Endothelial cell of umbilical vein (primary cell): ENCODE measurements at regions not wholly inside any gene's neighbourhood (a gene's known extent, or its start where the extent isn't known, plus 50 kb on each side); places are given as distances from the start of the nearest gene placed in this dataset.

Experiments
- FOS ChIP-seq: IDR thresholded peaks from 2 replicates; pipeline ENCODE4 v1.6.1; 2011; ENCODE audit warnings: mild to moderate bottlenecking, low read length, moderate library complexity, borderline replicate concordance; ENCODE audit not compliant: insufficient read depth
- JUN ChIP-seq: IDR thresholded peaks from 2 replicates; pipeline ENCODE4 v1.6.1; 2011; ENCODE audit warnings: borderline replicate concordance, low read depth; ENCODE audit not compliant: insufficient read length, insufficient read depth
- MYC ChIP-seq: IDR thresholded peaks from one replicate; pipeline ENCODE4 v1.6.1; 2011; ENCODE audit warnings: mild to moderate bottlenecking, low read depth, low read length
- TF ChIP-seq, protein P1 (sequence below), 2 donors: IDR thresholded peaks; 1 replicate in 1 of 2; 2 replicates in 1 of 2; pipeline ENCODE4 v1.5.1; 2011; ENCODE audit warnings: low read length in 2 of 2, mild to moderate bottlenecking in 2 of 2, moderate library complexity in 2 of 2, control low read depth in 1 of 2, inconsistent platforms in 1 of 2, low read depth in 1 of 2; ENCODE audit not compliant: insufficient read depth in 1 of 2; ENCODE audit errors: extremely low read depth in 1 of 2

DNA sequence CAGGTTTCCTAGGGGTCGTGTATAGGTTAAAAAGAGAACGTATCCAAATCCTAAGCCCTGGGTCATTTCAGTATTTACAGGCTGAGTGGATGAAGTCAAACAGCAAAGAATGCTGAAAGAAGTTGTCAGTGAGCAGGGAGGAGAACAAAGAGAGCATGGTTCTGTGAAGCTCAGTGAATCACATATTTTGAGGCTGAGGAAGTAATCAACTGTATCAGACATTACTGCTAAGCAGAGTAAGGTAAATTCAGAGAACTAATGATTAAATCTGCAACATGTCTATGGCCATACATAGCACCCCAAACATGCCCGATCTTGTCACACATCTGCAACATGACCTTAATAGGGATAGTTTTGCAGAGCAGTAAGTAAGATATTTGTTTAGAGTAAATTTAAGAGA is 1130.3 kb downstream of the RAPGEF2 start:
- TF ChIP-seq JUN (no peak), MYC (no peak), FOS (no peak)
- TF ChIP-seq, protein P1, sequence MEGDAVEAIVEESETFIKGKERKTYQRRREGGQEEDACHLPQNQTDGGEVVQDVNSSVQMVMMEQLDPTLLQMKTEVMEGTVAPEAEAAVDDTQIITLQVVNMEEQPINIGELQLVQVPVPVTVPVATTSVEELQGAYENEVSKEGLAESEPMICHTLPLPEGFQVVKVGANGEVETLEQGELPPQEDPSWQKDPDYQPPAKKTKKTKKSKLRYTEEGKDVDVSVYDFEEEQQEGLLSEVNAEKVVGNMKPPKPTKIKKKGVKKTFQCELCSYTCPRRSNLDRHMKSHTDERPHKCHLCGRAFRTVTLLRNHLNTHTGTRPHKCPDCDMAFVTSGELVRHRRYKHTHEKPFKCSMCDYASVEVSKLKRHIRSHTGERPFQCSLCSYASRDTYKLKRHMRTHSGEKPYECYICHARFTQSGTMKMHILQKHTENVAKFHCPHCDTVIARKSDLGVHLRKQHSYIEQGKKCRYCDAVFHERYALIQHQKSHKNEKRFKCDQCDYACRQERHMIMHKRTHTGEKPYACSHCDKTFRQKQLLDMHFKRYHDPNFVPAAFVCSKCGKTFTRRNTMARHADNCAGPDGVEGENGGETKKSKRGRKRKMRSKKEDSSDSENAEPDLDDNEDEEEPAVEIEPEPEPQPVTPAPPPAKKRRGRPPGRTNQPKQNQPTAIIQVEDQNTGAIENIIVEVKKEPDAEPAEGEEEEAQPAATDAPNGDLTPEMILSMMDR (IDR thresholded peaks at IDR 0.05; ENCODE audit: extremely low read depth in 1 of 2, insufficient read depth in 1 of 2, low read depth in 1 of 2, low read length in 2 of 2): no peak
